ENCODE measurements at regions not wholly inside any gene's neighbourhood (a gene's known extent, or its start where the extent isn't known, plus 50 kb on each side); places are given as distances from the start of the nearest gene placed in this dataset.
"Not testable (repeated sequence)": the region's sequence is repeated elsewhere in the genome, so short reads cannot be mapped to it uniquely, and the experiment has no call there.

- H3K4me3 ChIP-seq (ENCODE audit: low read depth, low read length): no peak overlapping the region
- DNase-seq (ENCODE audit: low read depth): no peak
- TF ChIP-seq CTCF (conservative IDR thresholded peaks at IDR 0.05; ENCODE audit: low read depth, low read length): no peak
Measured at GRCh38 chr4:73335679-73336078, 68.4 kb upstream of the ALB start.

GRCh38 chr4:73332012-73332411 lies 72.1 kb upstream of the ALB start:
- not testable (repeated sequence) for H3K4me3 ChIP-seq (ENCODE audit: low read depth, low read length); DNase-seq (ENCODE audit: low read depth)

- no peak overlapping the region for H3K4me3 ChIP-seq (ENCODE audit: low read depth, low read length)
- TF ChIP-seq CTCF (conservative IDR thresholded peaks at IDR 0.05; ENCODE audit: low read depth, low read length): no peak
- no peak for DNase-seq (ENCODE audit: low read depth)
Measured at GRCh38 chr4:73329300-73329699, 70.7 kb upstream of the ANKRD17 start.

GRCh38 chr4:73325776-73326175 lies 67.2 kb upstream of the ANKRD17 start:
- not testable (repeated sequence) for H3K4me3 ChIP-seq (ENCODE audit: low read depth, low read length); DNase-seq (ENCODE audit: low read depth)

- no peak overlapping the region for H3K4me3 ChIP-seq (ENCODE audit: low read depth, low read length)
- no peak for TF ChIP-seq CTCF (conservative IDR thresholded peaks at IDR 0.05; ENCODE audit: low read depth, low read length)
- DNase-seq (ENCODE audit: low read depth): no peak
Measured at GRCh38 chr4:73317092-73317491, 58.5 kb upstream of the ANKRD17 start.

- H3K4me3 ChIP-seq (ENCODE audit: low read depth, low read length): no peak overlapping the region
- TF ChIP-seq CTCF (conservative IDR thresholded peaks at IDR 0.05; ENCODE audit: low read depth, low read length): no peak
- peak; percentile 23 for DNase-seq (ENCODE audit: low read depth)
Measured at GRCh38 chr4:73315091-73315490, 56.5 kb upstream of the ANKRD17 start.

GRCh38 chr4:73312967-73313366 lies 54.4 kb upstream of the ANKRD17 start:
- no peak for DNase-seq (ENCODE audit: low read depth)

GRCh38 chr4:73311428-73311827 lies 52.8 kb upstream of the ANKRD17 start:
- peak; percentile 62 for DNase-seq (ENCODE audit: low read depth)
- TF ChIP-seq CTCF (conservative IDR thresholded peaks at IDR 0.05; ENCODE audit: low read depth, low read length): peak; percentile 42
- H3K4me3 ChIP-seq (ENCODE audit: low read depth, low read length): no peak overlapping the region

More at GRCh38 chr4:73312967-73313366, 54.4 kb upstream of the ANKRD17 start:
- no peak for TF ChIP-seq CTCF (conservative IDR thresholded peaks at IDR 0.05; ENCODE audit: low read depth, low read length)
- no peak overlapping the region for H3K4me3 ChIP-seq (ENCODE audit: low read depth, low read length)
